ENCODE measurements at regions not wholly inside any gene's neighbourhood (a gene's known extent, or its start where the extent isn't known, plus 50 kb on each side); places are given as distances from the start of the nearest gene placed in this dataset.

- H3K4me1 ChIP-seq (ENCODE audit: insufficient read depth, low read length) = no peaks in the 10 kb centered on the region
- no peak overlapping the region for H2BK12ac ChIP-seq (ENCODE audit: insufficient read length, low read depth, low read length)
- H3K36me3 Mint-ChIP-seq (ENCODE audit: insufficient read depth in 1 of 3, low read depth in 3 of 3) = peaks cover 5 to 19% (median 6%) of the 10 kb centered on the region in 3 experiments; a peak in 6 of 7 replicates
- H2BK120ac ChIP-seq (ENCODE audit: low read depth, low read length, poor library complexity, severe bottlenecking) = no peak overlapping the region
- H3K79me2 ChIP-seq (ENCODE audit: insufficient read depth, low read length) = no peaks in the 10 kb centered on the region
- no peaks in the 10 kb centered on the region for H3K9me3 ChIP-seq (ENCODE audit: control insufficient read depth, low read depth, low read length)
- H2AFZ ChIP-seq (ENCODE audit: low read length) = no peak overlapping the region
- no peak overlapping the region for H2BK15ac ChIP-seq (ENCODE audit: low read depth, low read length)
- no peak overlapping the region for H3K27ac Mint-ChIP-seq
- no peak overlapping the region for H3K4ac ChIP-seq (ENCODE audit: low read depth, low read length)
- no peaks in the 10 kb centered on the region for H3K23me2 ChIP-seq (ENCODE audit: insufficient read length, low read depth, low read length, poor library complexity, severe bottlenecking)
- H3K9ac ChIP-seq (ENCODE audit: extremely low read depth, insufficient read length, low read length) = no peak overlapping the region
- H3K9me3 Mint-ChIP-seq = peaks cover 11 to 15% of the 10 kb centered on the region in 2 experiments
- no peak overlapping the region for H3K56ac ChIP-seq (ENCODE audit: insufficient read length, low read depth, low read length)
- H3K4me1 Mint-ChIP-seq = peaks cover 21% of the 10 kb centered on the region in 2 experiments
- WGBS (ENCODE audit: extremely low coverage, insufficient read length, low lambda C conversion rate) = no CpG with 5 or more reads among the region's 1 CpG
- H3K79me1 ChIP-seq (ENCODE audit: insufficient read depth, low read depth, low read length, poor library complexity, severe bottlenecking) = no peaks in the 10 kb centered on the region
- no peaks in the 10 kb centered on the region for H3K27me3 ChIP-seq (ENCODE audit: insufficient read depth, low read length)
- DNase-seq = no peak
- no peak overlapping the region for H3K27ac ChIP-seq (ENCODE audit: insufficient read length, low read depth, low read length)
- TF ChIP-seq, protein P1, sequence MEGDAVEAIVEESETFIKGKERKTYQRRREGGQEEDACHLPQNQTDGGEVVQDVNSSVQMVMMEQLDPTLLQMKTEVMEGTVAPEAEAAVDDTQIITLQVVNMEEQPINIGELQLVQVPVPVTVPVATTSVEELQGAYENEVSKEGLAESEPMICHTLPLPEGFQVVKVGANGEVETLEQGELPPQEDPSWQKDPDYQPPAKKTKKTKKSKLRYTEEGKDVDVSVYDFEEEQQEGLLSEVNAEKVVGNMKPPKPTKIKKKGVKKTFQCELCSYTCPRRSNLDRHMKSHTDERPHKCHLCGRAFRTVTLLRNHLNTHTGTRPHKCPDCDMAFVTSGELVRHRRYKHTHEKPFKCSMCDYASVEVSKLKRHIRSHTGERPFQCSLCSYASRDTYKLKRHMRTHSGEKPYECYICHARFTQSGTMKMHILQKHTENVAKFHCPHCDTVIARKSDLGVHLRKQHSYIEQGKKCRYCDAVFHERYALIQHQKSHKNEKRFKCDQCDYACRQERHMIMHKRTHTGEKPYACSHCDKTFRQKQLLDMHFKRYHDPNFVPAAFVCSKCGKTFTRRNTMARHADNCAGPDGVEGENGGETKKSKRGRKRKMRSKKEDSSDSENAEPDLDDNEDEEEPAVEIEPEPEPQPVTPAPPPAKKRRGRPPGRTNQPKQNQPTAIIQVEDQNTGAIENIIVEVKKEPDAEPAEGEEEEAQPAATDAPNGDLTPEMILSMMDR (conservative IDR thresholded peaks at IDR 0.05) = no peak
- no peak overlapping the region for H2BK20ac ChIP-seq (ENCODE audit: low read depth, low read length, poor library complexity, severe bottlenecking)
- H2BK5ac ChIP-seq (ENCODE audit: insufficient read length, low read length) = no peak overlapping the region
- H4K20me1 ChIP-seq (ENCODE audit: control insufficient read depth, insufficient read depth, insufficient read length) = no peaks in the 10 kb centered on the region
- no peak overlapping the region for H3K23ac ChIP-seq (ENCODE audit: insufficient read length, low read depth, low read length)
- H3K4me3 Mint-ChIP-seq = no peak overlapping the region
- no peak overlapping the region for H4K8ac ChIP-seq (replicated peaks; ENCODE audit: insufficient read length, low read depth, low read length)
- no peak overlapping the region for H2AK5ac ChIP-seq (ENCODE audit: insufficient read length, low read length)
- no peak overlapping the region for H4K91ac ChIP-seq (ENCODE audit: insufficient read length, low read depth, low read length)
- H3K18ac ChIP-seq (ENCODE audit: insufficient read length, low read depth, low read length) = no peak overlapping the region
- no peak overlapping the region for H3T11ph ChIP-seq (ENCODE audit: low read length)
- H3K27me3 Mint-ChIP-seq (ENCODE audit: low read depth) = peaks cover 13% of the 10 kb centered on the region
- no peak overlapping the region for H4K5ac ChIP-seq (ENCODE audit: insufficient read length, low read depth, low read length)
- H3K14ac ChIP-seq (ENCODE audit: insufficient read depth, low read length) = no peak overlapping the region
- no peak overlapping the region for H3K4me2 ChIP-seq (ENCODE audit: insufficient read depth, insufficient read length, low read length)
Measured at GRCh38 chr12:124207049-124207448, 87.8 kb upstream of the RFLNA start.

All from H9 (cell line).